H1 (cell line): ENCODE measurements at regions not wholly inside any gene's neighbourhood (a gene's known extent, or its start where the extent isn't known, plus 50 kb on each side); places are given as distances from the start of the nearest gene placed in this dataset.

Experiments used
- CTCF ChIA-PET: fragments of 300-600 bp; sonication (Branson Sonifier 250); formaldehyde crosslinking; loops from one replicate; lab custom pipeline; 2021; ENCODE audit not compliant: partially characterized antibody; lab: Charles Lee
- POLR2A ChIA-PET: fragments of 300-600 bp; sonication (Branson Sonifier 250); formaldehyde crosslinking; loops from one replicate; lab custom pipeline; 2021; ENCODE audit warnings: inconsistent platforms; ENCODE audit not compliant: partially characterized antibody; lab: Charles Lee
- DNase-seq, 2 experiments: peaks; one replicate each; pipeline versions ENCODE4 v3.0.0 to v3.0.0-alpha.2; 2010 to 2022; ENCODE audit warnings: low spot score in 2 of 2, low read depth in 1 of 2, mixed read lengths in 1 of 2
- FAIRE-seq: peaks from 2 replicates; lab custom pipeline; 2011; peaks lifted over from hg19 to GRCh38; lab: Jason Lieb, UNC
- H2AFZ ChIP-seq: 2 replicates; pipeline ENCODE4 v1.8.1; 2012; ENCODE audit warnings: low read length, inconsistent platforms
- H2AK5ac ChIP-seq: 2 replicates; pipeline ENCODE4 v1.6.1; 2013; ENCODE audit warnings: low read depth, low read length
- H2BK120ac ChIP-seq: replicated peaks from 2 replicates; pipeline ENCODE3; 2013; ENCODE audit warnings: low read depth, low read length, inconsistent platforms
- H2BK12ac ChIP-seq: 2 replicates; pipeline ENCODE4 v1.6.1; 2013; ENCODE audit warnings: low read depth, low read length
- H2BK15ac ChIP-seq: 2 replicates; pipeline ENCODE4 v1.6.1; 2013; ENCODE audit warnings: low read length
- H2BK20ac ChIP-seq: 2 replicates; pipeline ENCODE4 v1.6.1; 2013; ENCODE audit warnings: low read length
- H2BK5ac ChIP-seq: 2 replicates; pipeline ENCODE4 v1.6.1; 2013; ENCODE audit warnings: low read depth, low read length
- H3K14ac ChIP-seq: 2 replicates; pipeline ENCODE4 v1.6.1; 2013; ENCODE audit warnings: inconsistent platforms; ENCODE audit not compliant: insufficient read length
- H3K18ac ChIP-seq: 2 replicates; pipeline ENCODE4 v1.6.1; 2013; ENCODE audit warnings: low read length; ENCODE audit errors: extremely low read depth
- H3K23ac ChIP-seq: 2 replicates; pipeline ENCODE4 v1.6.1; 2013; ENCODE audit warnings: inconsistent platforms; ENCODE audit not compliant: insufficient read length
- H3K23me2 ChIP-seq: 2 replicates; pipeline ENCODE4 v1.6.1; 2013; ENCODE audit warnings: low read depth, low read length
- H3K27ac ChIP-seq: 2 replicates; pipeline ENCODE4 v1.6.1; 2011; ENCODE audit warnings: low read depth, low read length, inconsistent platforms
- H3K27me3 ChIP-seq, 4 experiments: replicated peaks in 1 of 4; 1 replicate in 1 of 4; 2 replicates in 3 of 4; pipeline versions ENCODE4 v1.6.1 to v1.8.1; 2011 to 2013; ENCODE audit warnings: low read length in 3 of 4, mild to moderate bottlenecking in 3 of 4, inconsistent platforms in 2 of 4, mixed read lengths in 2 of 4, moderate library complexity in 1 of 4; ENCODE audit not compliant: control insufficient read depth in 3 of 4, insufficient read depth in 3 of 4; ENCODE audit errors: extremely low read depth in 1 of 4
- H3K36me3 ChIP-seq, 4 experiments: 2 replicates each; pipeline versions ENCODE4 v1.6.1 to v1.8.1; 2011 to 2013; ENCODE audit warnings: mild to moderate bottlenecking in 4 of 4, low read length in 3 of 4, moderate library complexity in 2 of 4, control low read depth in 1 of 4, inconsistent platforms in 1 of 4; ENCODE audit not compliant: insufficient read depth in 4 of 4, control insufficient read depth in 2 of 4
- H3K4ac ChIP-seq: replicated peaks from 2 replicates; pipeline ENCODE3; 2013; ENCODE audit warnings: low read length, low read depth, mixed read lengths, inconsistent platforms; ENCODE audit not compliant: insufficient read length
- H3K4me1 ChIP-seq, 4 experiments: replicated peaks in 1 of 4; 1 replicate in 1 of 4; 2 replicates in 3 of 4; pipeline versions ENCODE4 v1.6.1 to v1.8.1; 2011 to 2013; ENCODE audit warnings: low read length in 3 of 4, inconsistent platforms in 2 of 4, mixed read lengths in 1 of 4; ENCODE audit not compliant: insufficient read depth in 4 of 4, control insufficient read depth in 3 of 4
- H3K4me2 ChIP-seq, 2 experiments: 2 replicates each; pipeline versions ENCODE4 v1.6.1 to v1.8.1; 2011 to 2013; ENCODE audit warnings: low read depth in 2 of 2, low read length in 2 of 2, control low read depth in 1 of 2, inconsistent platforms in 1 of 2, mild to moderate bottlenecking in 1 of 2; ENCODE audit not compliant: insufficient read depth in 1 of 2
- H3K4me3 ChIP-seq, 4 experiments: fragments of 200-600, 300-600 bp in 1 of 4; sonication (generic), shearing (Covaris generic), sonication (Bioruptor Twin) in 1 of 4; 2 replicates each; pipeline versions ENCODE4 v1.5.1 to v1.8.1; 2011 to 2016; ENCODE audit warnings: low read length in 4 of 4, low read depth in 3 of 4, control low read depth in 2 of 4, inconsistent platforms in 2 of 4, mild to moderate bottlenecking in 2 of 4, mixed read lengths in 1 of 4, moderate library complexity in 1 of 4; ENCODE audit not compliant: insufficient read depth in 2 of 4; ENCODE audit errors: extremely low read depth in 1 of 4
- H3K56ac ChIP-seq: replicated peaks from 2 replicates; pipeline ENCODE3; 2013; ENCODE audit warnings: low read depth, mild to moderate bottlenecking, mixed read lengths, low read length, inconsistent platforms; ENCODE audit not compliant: insufficient read length
- H3K79me1 ChIP-seq: 2 replicates; pipeline ENCODE4 v1.6.1; 2013; ENCODE audit warnings: low read depth, low read length, control low read depth
- H3K79me2 ChIP-seq, 2 experiments: 2 replicates each; pipeline versions ENCODE4 v1.6.1 to v1.8.1; 2012 to 2013; ENCODE audit warnings: low read length in 2 of 2, mild to moderate bottlenecking in 2 of 2, inconsistent platforms in 1 of 2; ENCODE audit not compliant: insufficient read depth in 2 of 2, control insufficient read depth in 1 of 2
- H3K9ac ChIP-seq, 4 experiments: replicated peaks in 1 of 4; 1 replicate in 1 of 4; 2 replicates in 3 of 4; pipeline versions ENCODE4 v1.6.1 to v1.8.1; 2011 to 2013; ENCODE audit warnings: low read depth in 3 of 4, low read length in 3 of 4, control low read depth in 2 of 4, mild to moderate bottlenecking in 2 of 4, moderate library complexity in 2 of 4, inconsistent platforms in 1 of 4; ENCODE audit errors: extremely low read depth in 1 of 4
- H3K9me3 ChIP-seq, 2 experiments: 2 replicates each; pipeline versions ENCODE4 v1.6.1 to v1.8.1; 2012 to 2013; ENCODE audit warnings: mild to moderate bottlenecking in 2 of 2, moderate library complexity in 2 of 2, control low read depth in 1 of 2, inconsistent platforms in 1 of 2, low read depth in 1 of 2, low read length in 1 of 2, mixed read lengths in 1 of 2; ENCODE audit not compliant: insufficient read depth in 2 of 2
- H4K20me1 ChIP-seq, 2 experiments: replicated peaks in 1 of 2; 2 replicates each; pipeline versions ENCODE3 to v1.8.1; 2011 to 2013; ENCODE audit warnings: inconsistent platforms in 2 of 2, low read length in 2 of 2, mild to moderate bottlenecking in 1 of 2; ENCODE audit not compliant: insufficient read depth in 2 of 2, control insufficient read depth in 1 of 2
- H4K5ac ChIP-seq: 2 replicates; pipeline ENCODE4 v1.6.1; 2013; ENCODE audit warnings: low read length, low read depth, mixed read lengths, inconsistent platforms; ENCODE audit not compliant: insufficient read length
- H4K8ac ChIP-seq: 2 replicates; pipeline ENCODE4 v1.8.0; 2013; ENCODE audit warnings: mild to moderate bottlenecking, moderate library complexity, low read length, inconsistent platforms; ENCODE audit not compliant: insufficient read depth; ENCODE audit errors: extremely low read depth
- H4K91ac ChIP-seq: replicated peaks from 2 replicates; pipeline ENCODE3; 2013; ENCODE audit warnings: low read length, mixed read lengths, inconsistent platforms; ENCODE audit not compliant: insufficient read length
- ATF2 ChIP-seq: IDR thresholded peaks from 2 replicates; pipeline ENCODE4 v1.6.1; 2012; ENCODE audit warnings: low read length, inconsistent platforms
- BCL11A ChIP-seq, 2 experiments: IDR thresholded peaks; one replicate each; pipeline ENCODE4 v1.6.1; 2011; ENCODE audit warnings: low read depth in 2 of 2, low read length in 2 of 2, mild to moderate bottlenecking in 2 of 2
- CBX8 ChIP-seq: fragments of 300-800, 300-1000 bp; sonication (generic); IDR thresholded peaks from 2 replicates; pipeline ENCODE4 v1.7.1; 2016; ENCODE audit warnings: low read depth, low read length, borderline replicate concordance
- EGR1 ChIP-seq: IDR thresholded peaks from 2 replicates; pipeline ENCODE4 v1.6.1; 2011; ENCODE audit warnings: low read depth, low read length, borderline replicate concordance
- GABPA ChIP-seq: IDR thresholded peaks from 2 replicates; pipeline ENCODE4 v1.6.1; 2011; ENCODE audit warnings: mild to moderate bottlenecking, low read length, moderate library complexity, borderline replicate concordance; ENCODE audit not compliant: insufficient read depth
- KDM4A ChIP-seq: IDR thresholded peaks from one replicate; pipeline ENCODE4 v1.7.1; 2012; ENCODE audit warnings: low read depth, mild to moderate bottlenecking, moderate library complexity, low read length, inconsistent platforms; ENCODE audit not compliant: severe bottlenecking
- NANOG ChIP-seq: IDR thresholded peaks from 2 replicates; pipeline ENCODE4 v1.6.1; 2011; ENCODE audit warnings: low read length, low read depth, mild to moderate bottlenecking, inconsistent platforms; ENCODE audit not compliant: insufficient read depth, poor library complexity, severe bottlenecking
- POLR2AphosphoS5 ChIP-seq: IDR thresholded peaks from 2 replicates; pipeline ENCODE4 v1.6.1; 2011; ENCODE audit warnings: low read depth, low read length
- POU5F1 ChIP-seq: IDR thresholded peaks from 2 replicates; pipeline ENCODE4 v1.6.1; 2011; ENCODE audit warnings: low read depth, mild to moderate bottlenecking, low read length, moderate library complexity
- RBBP5 ChIP-seq: IDR thresholded peaks from 2 replicates; pipeline ENCODE4 v1.7.1; 2012; ENCODE audit warnings: low read depth, mild to moderate bottlenecking, inconsistent platforms, low read length, moderate library complexity, borderline replicate concordance
- RFX5 ChIP-seq: IDR thresholded peaks from 2 replicates; pipeline ENCODE4 v1.6.1; 2011; ENCODE audit warnings: low read depth, low read length, improper control_type of control experiment, borderline replicate concordance
- SUZ12 ChIP-seq: fragments of 200-600 bp; sonication (generic); IDR thresholded peaks from 2 replicates; pipeline ENCODE4 v1.6.1; 2012; ENCODE audit warnings: mild to moderate bottlenecking, inconsistent platforms, low read length, moderate library complexity, mixed read lengths
- WGBS, 2 experiments: shearing (Covaris generic) in 1 of 2; methylation state at CpG; one replicate each; pipeline versions ENCODE4 v1.1.6 to v1.1.7; 2013 to 2015; ENCODE audit warnings: low lambda C conversion rate in 2 of 2, mixed read lengths in 2 of 2, inconsistent platforms in 1 of 2, low coverage in 1 of 2, missing lambda C conversion rate in 1 of 2; ENCODE audit not compliant: insufficient replicate concordance in 2 of 2, insufficient coverage in 1 of 2, insufficient read length in 1 of 2; ENCODE audit errors: extremely low coverage in 1 of 2, missing lambda C conversion rate in 1 of 2; 5-methylcytosine and 5-hydroxymethylcytosine counted together

DNA sequence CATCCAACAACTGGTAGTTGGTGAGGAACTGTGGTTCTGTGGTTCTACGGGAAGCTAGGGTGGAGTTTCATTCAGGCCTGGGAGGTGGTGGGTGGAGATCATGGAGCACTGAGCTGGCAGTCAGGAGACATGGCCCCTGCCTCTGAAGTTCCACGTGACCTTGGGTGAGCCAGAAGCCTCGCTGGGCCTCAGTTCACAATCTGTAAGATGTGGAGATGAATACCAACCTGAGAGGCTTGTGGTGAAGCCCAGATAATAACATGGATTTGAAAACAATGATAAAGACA is 177.9 kb downstream of the MACROH2A1 start:
- Histone ChIP-seq H3K56ac (no peak overlapping the region), H4K8ac (no peak overlapping the region), H3K4me2 (no peak overlapping the region), H3K36me3 (no peaks in the 10 kb centered on the region), H2BK5ac (no peak overlapping the region), H4K5ac (no peak overlapping the region), H3K4me1 (no peaks in the 10 kb centered on the region), H3K23me2 (no peaks in the 10 kb centered on the region), H2BK20ac (no peak overlapping the region), H3K27ac (no peak overlapping the region), H3K27me3 (no peaks in the 10 kb centered on the region), H3K79me1 (no peaks in the 10 kb centered on the region), H4K91ac (no peak overlapping the region), H2BK12ac (no peak overlapping the region), H3K18ac (no peak overlapping the region), H3K23ac (no peak overlapping the region), H2AFZ (no peak overlapping the region), H2BK15ac (no peak overlapping the region), H3K14ac (no peak overlapping the region), H3K4ac (no peak overlapping the region), H3K79me2 (no peaks in the 10 kb centered on the region), H2AK5ac (no peak overlapping the region), H3K9me3 (no peaks in the 10 kb centered on the region), H2BK120ac (no peak overlapping the region), H3K9ac (no peak overlapping the region), H3K4me3 (no peak overlapping the region), H4K20me1 (no peaks in the 10 kb centered on the region)
- POLR2A ChIA-PET = no interaction called here
- 90% methylated on average over 3 of the region's 3 CpGs; no CpG with 5 or more reads in 1 of the 2 experiments for WGBS, 2 experiments
- FAIRE-seq (no peak), DNase-seq (no peak)
- CTCF ChIA-PET = interaction anchor here (0.9 to 1.7 kb wide), 2 partner anchors 18 to 29 kb away, joined by 3 to 4 read pairs; no protein-coding TSS in a partner anchor
- TF ChIP-seq SUZ12 = no peak
- no peak for TF ChIP-seq EGR1
- no peak for TF ChIP-seq POU5F1
- TF ChIP-seq NANOG = no peak
- no peak for TF ChIP-seq RBBP5
- no peak for TF ChIP-seq POLR2AphosphoS5
- TF ChIP-seq ATF2 = no peak
- no peak for TF ChIP-seq CBX8
- TF ChIP-seq KDM4A = no peak
- no peak for TF ChIP-seq GABPA
- no peak for TF ChIP-seq RFX5
- no peak for TF ChIP-seq BCL11A (IDR thresholded peaks at IDR 0.05; ENCODE audit: low read depth in 2 of 2, low read length in 2 of 2)
